Ovary (tissue), 3 donors: ENCODE measurements at regions not wholly inside any gene's neighbourhood (a gene's known extent, or its start where the extent isn't known, plus 50 kb on each side); places are given as distances from the start of the nearest gene placed in this dataset.

Experiments used
- EP300 ChIP-seq: sonication (generic); formaldehyde crosslinking; IDR thresholded peaks from one replicate; pipeline ENCODE4 v1.6.1; 2017; ENCODE audit warnings: antibody characterized with exemption
- TF ChIP-seq, protein P1 (sequence below), 3 donors: fragments of 450-650 bp in 2 of 3; fragments of 200-600 bp in 1 of 3; IDR thresholded peaks; one replicate each; pipeline versions ENCODE4 v1.5.1 to v1.8.0; 2016 to 2022; ENCODE audit warnings: antibody characterized with exemption in 3 of 3, mild to moderate bottlenecking in 1 of 3
- donor health status: DM: no; HTN: no; CAD: no.

DNA sequence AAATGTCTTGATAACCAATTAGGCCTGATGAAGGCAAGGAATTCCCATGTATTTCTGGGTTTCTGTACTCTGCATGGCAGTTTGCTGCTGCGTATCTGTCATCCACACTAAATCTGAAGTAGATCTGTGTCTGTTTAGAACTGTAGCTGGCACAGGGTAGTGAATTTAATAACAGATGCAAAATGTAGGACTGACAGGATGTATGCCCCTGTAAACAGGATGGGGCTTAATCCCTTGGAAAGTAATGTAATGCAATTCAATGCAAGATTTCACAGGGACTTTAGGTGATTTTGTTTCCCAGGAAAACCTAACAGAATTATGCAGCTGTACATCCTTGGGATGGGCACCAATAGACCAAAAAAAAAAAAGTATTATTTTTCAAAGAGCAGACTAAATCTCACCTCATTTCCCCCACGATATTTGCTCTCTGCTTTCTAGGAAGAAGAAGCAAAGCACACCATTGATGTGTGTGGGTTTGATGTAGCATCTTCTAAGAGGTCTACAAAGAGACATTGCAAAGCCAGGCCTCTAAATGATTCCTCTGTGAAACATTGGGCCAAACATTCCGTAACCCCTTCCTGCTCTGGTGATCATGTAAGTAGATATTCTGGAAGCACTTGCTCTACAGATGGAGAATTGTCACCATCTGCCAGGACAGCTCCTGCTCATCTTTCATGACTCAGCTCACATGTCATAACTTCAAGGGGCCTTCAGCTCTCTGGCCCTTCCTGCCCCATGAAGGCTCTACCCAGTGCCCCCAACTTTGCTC lies 464.3 kb upstream of the RGMA start:
- TF ChIP-seq, protein P1, sequence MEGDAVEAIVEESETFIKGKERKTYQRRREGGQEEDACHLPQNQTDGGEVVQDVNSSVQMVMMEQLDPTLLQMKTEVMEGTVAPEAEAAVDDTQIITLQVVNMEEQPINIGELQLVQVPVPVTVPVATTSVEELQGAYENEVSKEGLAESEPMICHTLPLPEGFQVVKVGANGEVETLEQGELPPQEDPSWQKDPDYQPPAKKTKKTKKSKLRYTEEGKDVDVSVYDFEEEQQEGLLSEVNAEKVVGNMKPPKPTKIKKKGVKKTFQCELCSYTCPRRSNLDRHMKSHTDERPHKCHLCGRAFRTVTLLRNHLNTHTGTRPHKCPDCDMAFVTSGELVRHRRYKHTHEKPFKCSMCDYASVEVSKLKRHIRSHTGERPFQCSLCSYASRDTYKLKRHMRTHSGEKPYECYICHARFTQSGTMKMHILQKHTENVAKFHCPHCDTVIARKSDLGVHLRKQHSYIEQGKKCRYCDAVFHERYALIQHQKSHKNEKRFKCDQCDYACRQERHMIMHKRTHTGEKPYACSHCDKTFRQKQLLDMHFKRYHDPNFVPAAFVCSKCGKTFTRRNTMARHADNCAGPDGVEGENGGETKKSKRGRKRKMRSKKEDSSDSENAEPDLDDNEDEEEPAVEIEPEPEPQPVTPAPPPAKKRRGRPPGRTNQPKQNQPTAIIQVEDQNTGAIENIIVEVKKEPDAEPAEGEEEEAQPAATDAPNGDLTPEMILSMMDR (IDR thresholded peaks at IDR 0.05): no peak
- no peak for TF ChIP-seq EP300
